GM21526 (cell line): ENCODE measurements at regions not wholly inside any gene's neighbourhood (a gene's known extent, or its start where the extent isn't known, plus 50 kb on each side); places are given as distances from the start of the nearest gene placed in this dataset.
"Not testable (repeated sequence)": the region's sequence is repeated elsewhere in the genome, so short reads cannot be mapped to it uniquely, and the experiment has no call there.

Source experiments
- ATAC-seq: cut with Tn5 transposase; IDR thresholded peaks from one replicate; pipeline ENCODE4 v1.9.1; 2021; ENCODE audit warnings: moderate library complexity; ENCODE audit not compliant: unreplicated experiment, low FRiP score

DNA sequence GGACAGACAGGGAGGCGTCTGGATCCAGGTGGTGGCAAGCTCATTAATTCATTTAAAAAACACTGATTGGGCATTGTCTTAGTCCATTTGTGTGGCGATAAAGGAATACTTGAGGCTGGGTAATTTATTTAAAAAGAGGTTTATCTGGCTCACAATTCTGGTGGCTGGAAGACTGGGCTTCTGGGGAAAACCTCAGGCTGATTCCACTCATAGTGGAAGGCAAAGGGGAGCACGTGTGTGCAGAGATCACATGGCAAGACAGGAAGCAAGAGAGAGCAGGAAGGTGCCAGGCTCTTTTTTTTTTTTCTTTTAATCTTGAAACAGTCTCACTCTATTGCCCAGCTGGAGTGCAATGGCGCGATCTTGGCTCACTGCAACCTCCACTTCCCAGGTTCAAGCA is 100.2 kb upstream of the METTL14 start:
- no peak for ATAC-seq

DNA sequence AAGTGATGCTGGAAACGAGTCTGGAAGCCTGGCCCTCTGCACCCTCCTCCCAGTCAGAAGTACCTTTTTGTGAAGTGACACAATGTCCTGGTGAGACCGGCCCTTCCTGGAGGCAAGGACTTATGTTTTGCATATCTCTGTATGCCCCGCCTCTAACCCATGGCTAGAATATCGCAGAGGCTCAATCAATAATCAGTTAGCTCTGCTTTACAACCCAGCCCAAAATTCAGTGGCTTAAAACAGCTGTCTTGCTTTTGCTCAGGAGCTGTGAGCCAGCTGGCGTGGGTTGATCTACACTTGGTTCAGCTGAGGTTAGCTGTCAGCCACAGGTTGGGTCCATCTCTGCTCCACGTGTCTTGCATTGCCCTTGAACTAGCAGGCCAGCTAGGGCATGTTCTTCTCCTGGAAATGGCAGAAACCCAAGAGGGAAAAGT is 98.8 kb upstream of the METTL14 start:
- ATAC-seq = no peak

DNA sequence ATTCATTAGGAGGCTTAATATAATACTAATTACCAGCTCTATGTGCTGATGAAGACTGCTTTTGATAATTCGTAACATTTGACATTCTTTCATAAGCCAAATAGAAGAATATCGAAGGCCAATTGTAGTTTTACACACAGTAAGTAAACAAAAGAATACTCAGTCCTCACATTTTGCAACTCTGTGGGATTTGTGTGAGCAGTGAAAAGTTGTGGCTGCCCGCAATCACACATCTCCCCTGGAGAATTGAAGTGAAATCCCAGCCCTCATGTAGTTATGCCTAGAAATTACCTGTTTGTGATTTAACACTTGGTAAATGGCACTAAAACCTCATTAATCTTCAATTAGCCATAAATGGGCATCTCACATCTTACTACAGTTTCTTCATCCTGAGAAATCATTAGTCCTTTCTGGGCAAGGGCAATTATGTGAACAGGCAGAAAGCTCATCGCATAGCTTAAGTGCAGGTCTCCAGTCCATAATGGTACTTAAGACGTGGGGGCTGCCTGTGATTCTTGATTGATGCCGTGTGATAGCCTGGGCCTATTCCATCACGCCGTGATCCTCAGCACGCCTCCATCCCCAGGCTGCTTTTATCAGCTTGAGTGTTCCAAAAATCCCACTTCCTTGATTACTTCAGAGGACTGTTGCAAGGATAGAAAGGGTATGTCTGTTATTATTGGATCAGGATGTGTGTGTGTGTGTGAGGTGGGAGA is 97.9 kb upstream of the METTL14 start:
- ATAC-seq = no peak

DNA sequence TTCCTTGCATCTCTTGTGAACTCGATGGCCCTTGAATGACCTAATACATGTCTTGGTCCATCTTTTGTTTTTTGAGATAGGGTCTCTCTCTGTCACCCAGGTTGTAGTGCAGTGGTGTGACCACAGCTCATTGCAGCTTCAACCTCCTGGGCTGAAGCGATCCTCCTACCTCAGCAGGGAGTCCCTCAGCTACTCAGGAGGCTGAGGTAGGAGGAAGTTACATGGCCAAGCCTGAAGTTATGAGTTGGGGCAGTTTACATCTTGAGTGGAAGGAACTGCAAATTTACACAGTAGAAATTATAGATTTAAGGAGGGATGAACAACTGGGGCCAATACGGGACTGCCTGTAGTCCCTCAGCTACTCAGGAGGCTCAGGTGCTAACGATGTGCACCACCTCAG is 97.2 kb upstream of the METTL14 start:
- no peak for ATAC-seq

DNA sequence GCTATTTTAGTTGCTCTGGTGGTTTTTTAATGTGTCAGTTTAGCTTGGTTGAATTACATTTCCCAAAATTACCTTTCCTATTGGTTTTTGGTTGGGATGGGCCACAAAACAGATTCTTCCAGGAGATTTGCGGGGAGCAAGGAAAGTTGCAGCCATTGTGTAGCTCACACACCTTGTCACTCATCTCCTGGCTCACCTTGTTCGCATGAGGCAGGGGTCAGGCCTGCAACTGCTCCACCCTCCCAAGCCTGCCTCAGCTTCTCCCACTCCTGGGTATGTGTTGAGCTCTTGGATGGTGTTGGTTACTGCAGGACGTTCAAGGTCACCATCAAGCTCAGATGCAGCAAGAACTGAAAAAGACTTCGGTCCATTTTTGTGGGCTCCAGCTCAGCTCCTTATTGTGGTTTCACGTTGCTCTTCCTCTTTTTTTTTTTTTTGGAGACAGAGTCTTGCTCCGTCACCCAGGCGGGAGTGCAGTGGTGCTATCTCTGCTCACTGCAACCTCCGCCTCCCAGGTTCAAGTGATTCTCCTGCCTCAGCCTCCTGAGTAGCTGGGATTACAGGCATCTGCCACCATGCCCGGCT is 95.6 kb upstream of the METTL14 start:
- no peak for ATAC-seq

DNA sequence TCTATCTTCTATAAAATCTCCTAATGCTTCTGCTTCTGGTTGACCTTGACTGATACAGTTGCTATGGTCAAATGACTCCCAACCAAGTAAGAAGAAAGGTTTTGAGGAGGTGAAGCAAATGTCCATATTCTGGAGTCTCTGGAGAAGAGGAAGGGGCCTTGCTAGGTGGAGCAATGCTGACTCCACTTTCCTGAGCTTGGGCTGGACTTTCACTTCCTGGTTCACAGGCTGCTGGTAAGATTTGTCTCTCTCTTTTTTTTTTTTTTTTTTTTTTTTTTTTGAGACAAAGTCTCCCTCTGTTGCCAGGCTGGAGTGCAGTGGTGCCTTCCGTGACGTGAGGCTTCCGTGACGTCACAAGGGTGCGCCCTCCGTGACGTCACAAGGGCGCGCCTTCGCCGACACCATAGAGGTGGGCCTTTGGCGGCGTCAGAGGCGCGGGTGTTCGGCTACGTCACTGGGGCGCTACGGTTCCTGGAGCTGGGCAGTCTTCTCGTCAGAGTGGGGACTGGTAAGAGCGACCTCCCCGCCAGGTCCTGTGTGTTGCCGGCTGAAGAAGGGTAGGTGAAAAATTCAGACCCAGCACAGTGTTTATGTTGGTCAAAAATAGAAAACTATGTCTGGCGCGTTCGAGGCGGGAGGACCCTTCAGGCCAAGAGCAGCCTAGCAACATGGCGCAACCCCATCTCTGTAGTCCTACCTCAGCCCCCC is 93.7 kb upstream of the METTL14 start:
- ATAC-seq = peak; percentile 97

DNA sequence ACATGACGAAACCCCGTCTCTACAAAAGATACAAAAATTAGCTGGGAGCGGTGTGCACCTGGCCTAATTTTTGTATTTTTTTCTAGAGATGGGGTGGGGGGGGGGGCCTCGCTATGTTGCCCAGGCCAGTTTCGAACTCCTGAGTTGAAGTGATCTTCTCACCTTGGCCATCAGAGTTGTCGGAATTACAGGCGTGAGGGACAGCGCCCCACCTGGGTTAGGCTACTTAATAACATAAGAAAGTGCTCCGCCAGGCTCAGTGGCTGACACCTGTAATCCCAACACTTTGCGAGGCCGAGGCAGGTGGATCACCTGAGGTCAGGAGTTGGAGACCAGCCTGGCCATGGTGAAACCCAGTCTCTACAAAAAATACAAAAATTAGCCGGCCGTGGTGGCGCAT is 92.9 kb upstream of the METTL14 start:
- not testable (repeated sequence) for ATAC-seq

DNA sequence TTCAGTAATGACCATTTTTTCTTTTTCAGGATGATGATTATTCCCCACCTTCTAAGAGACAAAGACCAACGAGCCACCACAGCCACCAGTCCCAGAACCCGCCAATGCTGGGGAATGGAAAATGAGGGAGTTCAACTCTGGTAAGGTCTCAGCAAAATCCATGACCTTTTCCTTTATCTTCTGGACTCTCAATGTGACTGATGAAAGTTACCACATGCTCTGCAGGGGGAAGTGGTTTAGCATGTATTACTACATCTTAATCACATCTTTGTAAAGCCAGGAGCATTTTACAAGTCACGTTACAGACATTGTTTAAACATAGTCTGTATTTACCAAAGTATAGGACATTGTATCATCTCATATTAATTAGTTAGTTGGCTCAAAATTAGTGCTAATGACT is 89.3 kb upstream of the METTL14 start:
- ATAC-seq = not testable (repeated sequence)

DNA sequence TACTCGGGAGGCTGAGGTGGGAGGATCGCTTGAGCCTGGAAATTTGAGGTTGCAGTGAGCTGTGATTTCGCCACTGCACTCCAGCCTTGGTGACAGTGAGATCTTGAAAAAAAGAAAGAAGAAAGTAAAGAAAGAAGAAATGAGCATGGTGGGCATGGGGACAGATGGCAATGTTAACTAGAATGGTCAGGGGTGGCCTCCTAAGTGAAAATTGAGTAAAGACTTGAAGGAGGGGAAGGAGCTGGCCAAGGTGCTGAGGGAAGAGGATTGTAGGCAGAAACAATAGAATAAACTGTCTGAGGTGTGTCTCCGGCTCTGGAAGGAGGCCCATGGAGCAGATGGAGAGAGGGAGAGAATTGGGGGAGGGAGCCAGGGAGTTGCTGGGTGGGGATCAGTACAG is 60.1 kb upstream of the METTL14 start:
- ATAC-seq = not testable (repeated sequence)

DNA sequence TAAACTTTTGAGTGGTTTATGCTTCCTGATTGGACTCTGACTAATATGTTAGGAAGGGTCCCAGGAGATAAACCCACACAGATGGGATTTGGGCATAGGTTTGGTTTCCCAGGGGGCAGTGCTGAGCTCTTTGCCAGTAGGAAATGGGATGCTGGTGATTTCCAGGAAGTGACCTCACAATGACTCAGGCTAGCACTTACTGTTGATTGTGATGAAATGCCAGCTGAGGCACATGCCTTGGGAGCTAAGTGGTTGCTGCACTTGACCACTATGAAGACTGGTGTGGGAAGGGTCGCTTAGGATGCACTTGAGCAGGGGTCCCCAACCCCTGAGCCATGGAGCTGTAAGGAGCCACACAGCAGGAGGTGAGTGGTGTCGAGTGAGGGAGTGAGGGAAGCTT is 55.5 kb upstream of the METTL14 start:
- not testable (repeated sequence) for ATAC-seq

DNA sequence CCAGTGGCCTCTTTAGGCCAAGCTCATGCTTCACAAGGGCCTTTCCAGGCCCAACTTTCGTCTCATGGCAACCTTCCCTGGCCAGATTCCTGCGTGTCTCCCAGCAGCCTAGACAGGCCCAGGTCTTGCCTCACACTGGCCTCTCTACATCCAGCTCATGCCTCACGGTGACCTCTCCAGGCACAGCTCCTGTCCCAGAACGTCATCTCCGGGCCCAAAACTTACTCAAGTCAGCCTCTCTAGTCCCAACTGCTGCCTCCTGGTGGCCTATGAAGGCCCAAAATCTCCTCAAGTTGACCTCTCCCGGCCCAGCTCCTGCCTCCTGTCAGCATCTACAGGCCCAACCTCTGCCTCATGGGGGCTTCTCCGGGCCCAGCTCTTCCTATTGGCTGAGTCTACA is 54.3 kb upstream of the METTL14 start:
- ATAC-seq = not testable (repeated sequence)

DNA sequence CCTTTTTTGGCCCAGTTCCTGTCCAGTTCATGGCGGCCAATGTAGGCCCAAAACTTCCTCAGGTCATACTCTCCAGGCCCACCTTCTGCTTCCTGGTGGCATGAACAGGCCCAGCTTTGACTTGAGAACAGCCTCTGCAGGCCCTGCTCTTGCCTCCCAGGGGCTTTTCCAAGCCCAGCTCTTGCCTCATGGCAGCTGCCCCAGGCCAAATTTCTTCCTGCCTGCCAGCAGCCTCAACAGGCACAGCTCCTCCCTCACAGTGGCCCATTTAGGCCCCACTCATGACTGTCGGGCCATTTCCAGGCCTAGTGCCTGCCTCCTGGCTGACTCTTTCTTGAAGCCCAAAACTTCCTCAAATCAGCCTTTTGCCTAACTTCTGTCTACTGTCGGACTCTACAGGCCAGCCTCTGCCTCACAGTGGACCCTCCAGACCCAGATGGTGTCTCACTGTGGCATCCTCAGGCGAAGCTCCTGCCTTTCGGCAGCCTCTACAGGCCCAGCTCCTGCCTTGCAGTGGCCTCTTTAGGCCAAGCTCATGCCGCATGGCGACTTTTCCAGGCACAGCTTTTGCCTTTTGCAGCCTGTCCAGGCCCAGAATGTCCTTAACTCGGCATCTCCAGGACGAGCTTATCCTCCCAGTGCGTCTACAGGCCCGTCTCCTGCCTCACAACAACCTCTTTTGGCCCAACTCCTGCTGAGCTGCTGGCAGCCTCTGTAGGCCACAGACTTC is 53.7 kb upstream of the METTL14 start:
- not testable (repeated sequence) for ATAC-seq

DNA sequence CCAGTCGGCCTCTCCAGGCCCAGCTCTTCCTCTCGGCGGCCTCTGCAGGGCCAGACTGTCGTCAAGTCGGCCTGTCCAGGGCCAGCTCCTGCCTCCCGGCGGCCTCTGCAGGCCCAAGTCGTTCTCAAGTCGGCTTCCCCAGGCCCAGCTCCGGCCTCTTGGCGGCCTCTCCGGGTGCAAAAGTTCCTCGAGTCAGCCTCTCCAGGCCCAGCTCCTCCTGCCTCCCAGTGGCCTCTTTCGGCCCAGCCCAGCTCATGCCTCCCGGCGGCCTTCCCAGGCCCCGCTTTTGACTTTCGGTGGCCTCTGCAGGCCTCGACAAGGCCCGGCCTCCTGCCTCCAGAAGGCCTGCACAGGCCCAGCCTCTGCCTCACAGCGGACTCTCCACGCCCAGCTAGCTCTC is 51.7 kb upstream of the METTL14 start:
- ATAC-seq = not testable (repeated sequence)

DNA sequence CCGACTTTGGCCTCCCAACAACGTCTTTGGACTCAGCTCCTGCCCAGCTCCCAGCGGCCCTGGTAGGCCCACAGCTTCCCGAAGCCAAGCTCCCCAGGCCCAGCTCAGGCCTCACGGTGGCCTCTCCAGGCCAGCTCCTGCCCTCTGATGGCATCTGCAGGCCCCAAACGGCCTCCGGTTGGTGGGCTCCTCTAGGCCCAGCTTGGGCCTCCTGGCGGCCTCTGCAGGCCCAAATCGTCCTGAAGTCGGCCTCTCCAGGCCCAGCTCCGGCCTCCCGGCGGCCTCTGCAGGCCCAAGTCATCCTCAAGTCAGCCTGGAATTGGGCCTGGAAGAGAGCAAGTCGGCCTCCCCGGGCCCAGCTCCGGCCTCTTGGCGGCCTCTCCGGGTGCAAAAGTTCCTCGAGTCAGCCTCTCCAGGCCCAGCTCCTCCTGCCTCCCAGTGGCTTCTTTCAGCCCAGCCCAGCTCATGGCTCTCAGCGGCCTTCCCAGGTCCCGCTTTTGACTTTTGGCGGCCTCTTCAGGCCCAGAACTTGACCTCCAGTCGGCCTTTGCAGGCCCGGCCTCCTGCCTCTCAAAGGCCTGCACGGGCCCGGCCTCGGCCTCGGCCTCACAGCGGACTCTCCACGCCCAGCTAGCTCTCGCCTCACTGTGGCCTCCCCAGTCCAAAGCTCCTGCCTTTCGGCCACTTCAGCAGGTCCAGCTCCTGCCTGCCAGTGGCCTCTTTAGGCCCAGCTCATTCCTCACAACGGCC is 50.9 kb upstream of the METTL14 start:
- not testable (repeated sequence) for ATAC-seq
